ENCODE measurements at regions not wholly inside any gene's neighbourhood (a gene's known extent, or its start where the extent isn't known, plus 50 kb on each side); places are given as distances from the start of the nearest gene placed in this dataset.
"Not testable (repeated sequence)": the region's sequence is repeated elsewhere in the genome, so short reads cannot be mapped to it uniquely, and the experiment has no call there.

DNA sequence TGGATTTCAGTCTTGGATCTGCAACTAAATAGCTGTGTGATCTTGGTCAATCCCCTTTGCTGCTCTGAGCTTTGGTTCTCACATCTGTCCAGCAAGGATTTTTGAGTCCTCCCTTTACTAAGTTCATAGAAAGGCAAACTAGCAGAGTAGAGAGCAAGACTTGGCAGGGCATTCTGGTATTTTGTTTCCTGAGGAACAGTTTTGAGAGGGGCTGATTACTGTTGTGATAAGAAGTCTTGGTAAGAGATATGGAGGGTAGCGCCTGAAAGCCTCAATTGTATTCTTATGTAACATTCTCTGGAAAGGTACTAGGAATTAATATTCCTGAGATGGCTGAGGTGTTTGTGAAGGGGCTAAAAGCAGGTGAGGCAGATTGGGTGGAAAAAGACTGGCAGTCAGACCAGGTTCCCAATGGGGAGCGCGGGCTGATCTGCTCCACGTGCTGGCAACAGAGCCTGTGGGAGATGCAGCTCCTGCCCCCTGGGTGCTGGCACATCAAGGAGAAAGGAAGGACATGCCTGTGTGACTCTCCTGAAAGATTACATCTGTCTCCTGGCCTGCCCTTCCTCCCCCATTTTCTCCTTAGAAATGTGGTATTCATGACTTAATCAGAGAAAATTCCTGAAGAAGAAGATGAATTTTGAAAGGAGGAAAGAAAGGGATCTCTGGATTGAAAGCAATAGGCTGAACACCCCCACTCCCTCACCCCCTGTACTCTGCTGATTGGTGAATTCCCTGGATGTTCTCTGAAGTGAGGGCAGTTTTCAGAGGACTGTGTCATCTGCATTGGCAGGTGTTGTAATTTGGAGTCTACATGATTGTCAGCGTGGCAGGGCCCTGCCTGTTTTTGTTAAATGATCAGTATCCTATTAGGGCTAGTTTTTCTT, 94.0 kb downstream of the SRGAP2 start:
- DNase-seq; H3K9me3 ChIP-seq (ENCODE audit: control insufficient read depth, low read length, poor library complexity, severe bottlenecking); ATAC-seq; H3K27me3 Mint-ChIP-seq; H3K4me3 Mint-ChIP-seq; H3K4me1 Mint-ChIP-seq; H3K36me3 Mint-ChIP-seq (ENCODE audit: low read depth); H3K27ac Mint-ChIP-seq: not testable (repeated sequence)

- H3K4me1 Mint-ChIP-seq; H3K4me3 Mint-ChIP-seq; H3K36me3 Mint-ChIP-seq (ENCODE audit: low read depth); H3K27me3 Mint-ChIP-seq; H3K9me3 ChIP-seq (ENCODE audit: control insufficient read depth, low read length, poor library complexity, severe bottlenecking); ATAC-seq; H3K27ac Mint-ChIP-seq; DNase-seq: not testable (repeated sequence)
These were observed 94.7 kb downstream of the SRGAP2 start for GRCh38 chr1:206298032-206298392.

DNA sequence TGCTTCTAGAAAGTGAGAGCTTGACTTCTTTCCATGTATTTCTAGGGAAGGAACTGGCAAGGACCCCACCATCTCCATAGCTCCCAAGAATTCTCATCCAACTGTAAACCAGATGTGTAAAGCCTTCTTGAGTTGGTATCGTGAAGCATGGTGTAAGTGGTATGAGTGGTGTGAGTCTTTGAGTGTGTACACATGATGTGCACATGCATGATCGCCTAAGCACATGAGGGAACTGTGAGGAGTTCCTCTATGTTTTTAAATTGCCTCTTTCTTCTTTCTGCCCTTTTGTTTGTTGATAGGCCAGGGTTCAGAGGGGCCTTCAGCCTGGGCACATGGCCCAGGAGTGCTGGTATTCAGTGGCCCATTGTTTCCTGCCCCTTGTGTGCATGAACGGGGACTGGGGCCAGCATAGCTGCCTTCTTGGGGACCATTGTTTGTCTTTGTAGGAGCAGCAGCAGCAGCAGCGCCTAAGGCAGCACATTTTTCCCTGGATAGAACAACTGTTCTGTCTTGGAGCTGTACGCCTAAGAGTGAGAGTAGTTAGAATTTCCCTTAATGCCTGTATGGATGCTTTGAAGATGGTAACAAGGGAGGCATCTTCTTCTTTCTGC, 95.9 kb downstream of the SRGAP2 start:
- DNase-seq; H3K4me3 Mint-ChIP-seq; H3K27ac Mint-ChIP-seq; H3K27me3 Mint-ChIP-seq; H3K4me1 Mint-ChIP-seq; H3K9me3 ChIP-seq (ENCODE audit: control insufficient read depth, low read length, poor library complexity, severe bottlenecking); H3K36me3 Mint-ChIP-seq (ENCODE audit: low read depth); ATAC-seq: not testable (repeated sequence)

- H3K4me3 Mint-ChIP-seq; H3K4me1 Mint-ChIP-seq; H3K27ac Mint-ChIP-seq; H3K27me3 Mint-ChIP-seq; DNase-seq; ATAC-seq; H3K36me3 Mint-ChIP-seq (ENCODE audit: low read depth); H3K9me3 ChIP-seq (ENCODE audit: control insufficient read depth, low read length, poor library complexity, severe bottlenecking): not testable (repeated sequence)
These were observed 96.6 kb downstream of the SRGAP2 start for GRCh38 chr1:206299942-206300341.

DNA sequence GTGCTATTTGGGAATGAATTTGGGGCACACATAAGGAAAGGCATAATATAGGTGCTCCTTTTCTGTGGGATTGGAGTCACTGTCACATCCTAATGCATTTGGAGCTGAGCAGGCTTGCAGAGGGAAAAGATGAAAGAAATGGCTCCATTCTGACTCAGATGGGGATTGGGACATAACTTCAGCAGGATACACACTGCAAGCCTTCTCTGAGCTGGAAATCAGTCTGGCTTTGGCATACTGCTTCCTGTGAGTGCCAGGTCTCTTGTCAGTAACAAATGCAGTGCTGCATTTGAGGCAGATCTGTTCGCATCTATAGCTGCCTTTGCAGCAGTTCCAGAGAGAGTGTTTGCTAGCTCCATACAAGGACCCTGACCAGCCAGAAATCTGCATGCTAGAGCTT, 98.7 kb downstream of the SRGAP2 start:
- H3K27me3 Mint-ChIP-seq; H3K4me3 Mint-ChIP-seq; H3K4me1 Mint-ChIP-seq; H3K9me3 ChIP-seq (ENCODE audit: control insufficient read depth, low read length, poor library complexity, severe bottlenecking); ATAC-seq; DNase-seq; H3K27ac Mint-ChIP-seq; H3K36me3 Mint-ChIP-seq (ENCODE audit: low read depth): not testable (repeated sequence)

DNA sequence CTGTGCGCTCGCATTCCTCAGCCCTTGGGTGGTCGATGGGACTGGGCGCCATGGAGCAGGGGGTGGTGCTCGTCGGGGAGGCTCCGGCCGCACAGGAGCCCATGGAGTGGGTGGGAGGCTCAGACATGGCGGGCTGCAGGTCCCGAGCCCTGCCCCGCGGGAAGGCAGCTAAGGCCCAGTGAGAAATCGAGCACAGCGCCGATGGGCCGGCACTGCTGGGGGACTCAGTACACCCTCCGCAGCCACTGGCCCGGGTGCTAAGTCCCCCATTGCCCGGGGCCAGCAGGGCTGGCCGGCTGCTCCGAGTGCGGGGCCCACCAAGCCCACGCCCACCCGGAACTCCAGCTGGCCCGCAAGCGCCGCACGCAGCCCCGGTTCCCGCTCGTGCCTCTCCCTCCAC, 104.1 kb downstream of the SRGAP2 start:
- ATAC-seq; H3K36me3 Mint-ChIP-seq (ENCODE audit: low read depth); DNase-seq; H3K9me3 ChIP-seq (ENCODE audit: control insufficient read depth, low read length, poor library complexity, severe bottlenecking); H3K4me3 Mint-ChIP-seq; H3K4me1 Mint-ChIP-seq; H3K27me3 Mint-ChIP-seq; H3K27ac Mint-ChIP-seq: not testable (repeated sequence)

DNA sequence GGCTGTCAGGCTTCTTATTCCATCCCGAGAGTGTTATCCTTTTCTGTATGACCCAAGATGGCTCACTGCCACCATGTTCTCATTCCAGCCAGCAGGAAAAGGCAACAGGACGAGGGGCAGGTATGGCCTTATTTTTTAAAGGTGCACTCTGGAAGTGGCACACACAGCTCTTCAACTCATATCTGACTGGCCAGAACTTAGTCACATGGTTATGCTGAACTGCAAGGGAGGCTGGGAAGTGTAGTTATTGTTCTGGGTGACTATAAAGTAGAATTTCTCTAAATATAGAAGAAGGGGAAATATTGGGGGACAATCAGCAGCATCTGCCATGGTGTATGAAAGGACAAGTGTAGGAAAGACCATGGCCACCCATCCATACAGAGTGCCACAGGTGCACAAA, 107.6 kb downstream of the SRGAP2 start:
- H3K9me3 ChIP-seq (ENCODE audit: control insufficient read depth, low read length, poor library complexity, severe bottlenecking); H3K4me3 Mint-ChIP-seq; H3K4me1 Mint-ChIP-seq; H3K27ac Mint-ChIP-seq; H3K27me3 Mint-ChIP-seq; DNase-seq; H3K36me3 Mint-ChIP-seq (ENCODE audit: low read depth); ATAC-seq: not testable (repeated sequence)

- H3K27me3 Mint-ChIP-seq; ATAC-seq; H3K4me3 Mint-ChIP-seq; H3K9me3 ChIP-seq (ENCODE audit: control insufficient read depth, low read length, poor library complexity, severe bottlenecking); H3K27ac Mint-ChIP-seq; H3K4me1 Mint-ChIP-seq; H3K36me3 Mint-ChIP-seq (ENCODE audit: low read depth); DNase-seq: not testable (repeated sequence)
These were observed 108.4 kb downstream of the SRGAP2 start for GRCh38 chr1:206311611-206312273.

DNA sequence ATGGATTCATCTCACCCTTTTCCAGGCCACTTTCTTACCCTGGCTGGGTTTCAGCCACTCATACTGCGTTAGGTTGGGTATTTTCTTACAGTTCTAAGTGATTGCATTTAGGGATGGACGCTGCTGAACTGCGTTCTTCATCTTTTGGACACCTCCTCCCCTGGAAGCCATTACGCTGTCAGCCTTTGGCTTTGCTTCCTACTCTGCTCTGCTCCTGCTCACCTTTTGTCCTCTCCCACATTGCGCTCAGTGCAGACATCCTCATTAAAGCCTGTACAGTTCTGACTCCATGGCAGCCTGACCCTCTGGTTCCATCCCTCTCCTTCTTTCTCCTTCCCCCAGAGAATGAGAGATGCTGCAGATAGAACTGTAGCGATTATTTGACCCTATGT, 108.9 kb downstream of the SRGAP2 start:
- not testable (repeated sequence) for H3K36me3 Mint-ChIP-seq (ENCODE audit: low read depth); H3K27ac Mint-ChIP-seq; H3K4me1 Mint-ChIP-seq; H3K9me3 ChIP-seq (ENCODE audit: control insufficient read depth, low read length, poor library complexity, severe bottlenecking); DNase-seq; H3K4me3 Mint-ChIP-seq; ATAC-seq; H3K27me3 Mint-ChIP-seq

DNA sequence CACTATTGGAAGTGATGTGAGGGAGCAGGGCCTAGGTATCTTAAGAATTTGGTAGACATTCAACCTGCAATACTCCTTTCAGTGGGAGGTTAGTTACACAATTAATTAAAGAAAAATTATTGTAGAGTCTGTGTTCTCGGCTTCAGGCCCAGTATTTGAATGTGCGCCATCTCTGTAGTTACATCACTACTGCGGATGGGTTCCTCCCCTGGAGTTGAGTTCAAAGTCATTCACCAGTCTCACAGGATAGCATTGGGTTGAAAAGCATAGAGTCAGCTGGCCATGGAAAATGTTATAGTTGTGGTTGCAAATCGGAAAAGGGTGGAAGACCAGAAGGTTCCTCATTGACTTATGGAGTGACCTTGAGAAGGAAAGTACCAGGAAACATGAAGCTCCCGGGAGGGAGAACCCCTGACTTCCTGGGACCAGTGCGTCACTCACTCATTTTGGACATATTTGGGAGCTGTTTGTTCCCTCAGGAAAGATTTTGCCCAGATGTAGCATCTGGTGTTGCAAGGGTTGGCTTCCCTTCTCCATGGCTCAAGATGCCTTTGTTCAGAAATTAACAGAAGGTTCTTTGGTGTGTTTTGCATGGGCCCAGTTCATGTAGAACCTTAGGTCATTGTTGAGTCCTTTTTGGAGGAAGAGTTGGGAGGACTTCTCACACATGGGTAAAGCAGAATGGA, 111.8 kb downstream of the SRGAP2 start:
- DNase-seq, H3K4me3 Mint-ChIP-seq, H3K27ac Mint-ChIP-seq: not testable (repeated sequence)

DNA sequence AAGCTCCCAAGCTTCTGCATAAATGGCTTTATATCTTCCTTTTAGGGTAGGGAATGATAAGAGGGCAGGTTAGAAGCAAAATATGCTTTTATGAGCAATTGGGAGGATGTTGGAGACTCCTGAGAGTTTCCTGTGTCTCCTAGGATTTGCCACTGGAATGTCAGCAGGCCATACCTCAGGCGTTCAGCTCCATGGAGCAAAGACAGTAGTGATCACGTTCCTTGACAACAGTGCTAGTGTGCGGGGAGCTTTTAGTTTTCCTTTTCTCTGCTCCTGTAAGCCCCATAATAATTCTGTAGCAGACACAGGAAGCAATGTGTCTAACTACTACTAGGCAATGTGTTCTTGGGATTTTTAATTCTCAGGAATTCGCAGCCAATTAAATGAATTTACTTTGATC, 113.6 kb downstream of the SRGAP2 start:
- not testable (repeated sequence) for H3K4me1 Mint-ChIP-seq; H3K27me3 Mint-ChIP-seq; H3K9me3 ChIP-seq (ENCODE audit: control insufficient read depth, low read length, poor library complexity, severe bottlenecking); H3K4me3 Mint-ChIP-seq; H3K27ac Mint-ChIP-seq; ATAC-seq; DNase-seq; H3K36me3 Mint-ChIP-seq (ENCODE audit: low read depth)

More for the DNA sequence above, 111.8 kb downstream of the SRGAP2 start:
- not testable (repeated sequence) for H3K4me1 Mint-ChIP-seq; H3K9me3 ChIP-seq (ENCODE audit: control insufficient read depth, low read length, poor library complexity, severe bottlenecking); H3K36me3 Mint-ChIP-seq (ENCODE audit: low read depth); H3K27me3 Mint-ChIP-seq; ATAC-seq

GRCh38 chr1:206317878-206318514, 114.7 kb downstream of the SRGAP2 start:
- H3K27me3 Mint-ChIP-seq; H3K4me3 Mint-ChIP-seq; H3K27ac Mint-ChIP-seq; DNase-seq; H3K9me3 ChIP-seq (ENCODE audit: control insufficient read depth, low read length, poor library complexity, severe bottlenecking); ATAC-seq; H3K4me1 Mint-ChIP-seq; H3K36me3 Mint-ChIP-seq (ENCODE audit: low read depth): not testable (repeated sequence)

DNA sequence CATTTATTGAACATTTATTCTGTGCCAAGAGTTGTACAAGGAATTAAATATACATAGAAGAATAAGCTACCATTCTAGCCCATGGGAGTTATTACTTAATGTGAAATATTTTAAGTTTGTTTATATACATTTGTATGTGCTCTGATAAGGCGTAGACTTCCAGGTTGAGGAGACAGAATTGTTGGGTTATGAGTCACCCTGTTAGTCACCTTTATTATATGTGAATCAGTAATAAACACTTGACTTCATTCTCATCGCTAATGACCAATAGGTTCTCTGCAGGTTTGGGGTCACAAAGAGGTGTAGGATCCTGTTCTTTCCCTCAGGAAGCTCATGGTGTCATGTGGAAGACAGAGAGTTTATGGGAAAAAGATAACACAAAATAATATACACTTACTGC, 116.9 kb downstream of the SRGAP2 start:
- not testable (repeated sequence) for ATAC-seq; H3K27me3 Mint-ChIP-seq; H3K4me1 Mint-ChIP-seq; DNase-seq; H3K36me3 Mint-ChIP-seq (ENCODE audit: low read depth); H3K27ac Mint-ChIP-seq; H3K4me3 Mint-ChIP-seq; H3K9me3 ChIP-seq (ENCODE audit: control insufficient read depth, low read length, poor library complexity, severe bottlenecking)

Measured in T-helper 17 cell (primary cell).